DND-41 (cell line): ENCODE measurements at regions not wholly inside any gene's neighbourhood (a gene's known extent, or its start where the extent isn't known, plus 50 kb on each side); places are given as distances from the start of the nearest gene placed in this dataset.

ENCODE experiments used
- CTCF ChIP-seq: IDR thresholded peaks from 2 replicates; pipeline ENCODE4 v1.5.1; 2012; ENCODE audit warnings: borderline replicate concordance, low read length, moderate library complexity, mild to moderate bottlenecking; ENCODE audit not compliant: poor library complexity, severe bottlenecking; ENCODE audit errors: extremely low read depth
- EZH2 ChIP-seq: IDR thresholded peaks from 3 replicates; pipeline ENCODE4 v1.6.1; 2012; ENCODE audit warnings: borderline replicate concordance, low read depth, mild to moderate bottlenecking, moderate library complexity, low read length, inconsistent platforms; ENCODE audit not compliant: severe bottlenecking

- TF ChIP-seq EZH2, result no peak
- TF ChIP-seq CTCF, result no peak
Measured at GRCh38 chr2:144822966-144823365, 303.0 kb upstream of the ZEB2 start.
